K562 (cell line): ENCODE measurements at regions not wholly inside any gene's neighbourhood (a gene's known extent, or its start where the extent isn't known, plus 50 kb on each side); places are given as distances from the start of the nearest gene placed in this dataset.

Source experiments
- CREB1 ChIP-seq, 2 experiments: sonication (generic) in 1 of 2; formaldehyde crosslinking in 1 of 2; IDR thresholded peaks; 2 replicates each; pipeline versions ENCODE4 v1.6.1 to v1.8.0; 2012 to 2022; ENCODE audit warnings: inconsistent platforms in 1 of 2, mild to moderate bottlenecking in 1 of 2, missing genetic modification reagents in 1 of 2, moderate library complexity in 1 of 2
- MAFK ChIP-seq: IDR thresholded peaks from 2 replicates; pipeline ENCODE4 v1.6.1; 2011; ENCODE audit warnings: low read length, improper control_type of control experiment
- PBX2 ChIP-seq, 2 experiments: IDR thresholded peaks in 1 of 2; conservative IDR thresholded peaks in 1 of 2; 2 replicates each; pipeline ENCODE4 v1.6.1; 2016; ENCODE audit warnings: low read depth in 2 of 2, mild to moderate bottlenecking in 1 of 2, missing compliant biosample characterization in 1 of 2, missing genetic modification characterization in 1 of 2, moderate library complexity in 1 of 2
- RBM15 ChIP-seq: fragments of 200-400 bp; formaldehyde crosslinking; IDR thresholded peaks from 2 replicates; pipeline ENCODE4 v1.6.1; 2018; ENCODE audit warnings: mild to moderate bottlenecking, low read length, moderate library complexity; ENCODE audit not compliant: insufficient read depth
- ZBTB8A ChIP-seq: fragments of 450-650 bp; IDR thresholded peaks from 2 replicates; pipeline ENCODE4 v1.6.1; 2018; ENCODE audit warnings: mild to moderate bottlenecking, moderate library complexity; ENCODE audit not compliant: partially characterized antibody

GRCh38 chr1:244186372-244186771 lies 135.3 kb downstream of the ZBTB18 start:
- TF ChIP-seq PBX2 (CRISPR knock-in tag; IDR thresholded peaks at IDR 0.05; ENCODE audit: low read depth), result no peak
- no peak for TF ChIP-seq PBX2 (tag; conservative IDR thresholded peaks at IDR 0.05; ENCODE audit: low read depth)
- no peak for TF ChIP-seq ZBTB8A
- no peak for TF ChIP-seq MAFK
- TF ChIP-seq CREB1 (IDR thresholded peaks at IDR 0.05), result no peak
- no peak for TF ChIP-seq CREB1 (CRISPR knock-in tag; IDR thresholded peaks at IDR 0.05)
- TF ChIP-seq RBM15, result no peak
